Tibial nerve (tissue), 4 donors: ENCODE measurements at regions not wholly inside any gene's neighbourhood (a gene's known extent, or its start where the extent isn't known, plus 50 kb on each side); places are given as distances from the start of the nearest gene placed in this dataset.

Experiments
- CTCF ChIP-seq, 5 experiments: fragments of 200-600 bp in 3 of 5; fragments of 450-650 bp in 2 of 5; sonication (generic) in 3 of 5; IDR thresholded peaks; one replicate each; pipeline ENCODE4 v1.5.1; 2016 to 2019; ENCODE audit warnings: antibody characterized with exemption in 5 of 5, mild to moderate bottlenecking in 3 of 5, moderate library complexity in 2 of 5
- EP300 ChIP-seq, 2 donors: sonication (generic); formaldehyde crosslinking; IDR thresholded peaks; one replicate each; pipeline ENCODE4 v1.6.1; 2017; ENCODE audit warnings: antibody characterized with exemption in 2 of 2, mild to moderate bottlenecking in 1 of 2
- POLR2A ChIP-seq, 2 donors: fragments of 450-650 bp; IDR thresholded peaks; one replicate each; pipeline ENCODE4 v1.6.1; 2017; ENCODE audit warnings: antibody characterized with exemption in 2 of 2, mild to moderate bottlenecking in 2 of 2, moderate library complexity in 2 of 2

DNA sequence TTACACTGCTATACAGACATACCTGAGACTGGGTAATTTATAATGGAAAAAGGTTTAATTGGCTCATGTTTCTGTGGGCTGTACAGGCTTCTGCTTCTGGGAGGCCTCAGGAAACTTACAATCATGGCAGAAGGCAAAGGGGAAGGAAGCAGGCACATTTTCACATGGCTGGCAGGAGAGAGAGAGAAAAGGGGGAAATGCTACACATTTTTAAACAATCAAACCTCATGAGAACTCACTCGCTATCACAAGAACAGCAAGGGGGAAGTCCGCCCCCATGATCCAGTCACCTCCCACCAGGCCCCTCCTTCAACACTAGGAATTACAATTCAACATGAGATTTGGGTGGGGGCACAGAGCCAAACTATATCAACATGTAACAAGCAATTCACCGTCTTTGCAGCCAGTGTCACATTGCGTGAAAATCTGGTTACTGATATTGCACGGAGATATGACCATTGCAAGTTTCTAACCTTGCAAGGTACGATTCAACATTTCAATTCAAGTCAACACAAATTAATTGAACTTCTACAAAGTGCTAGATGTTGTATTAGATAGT lies 61.7 kb upstream of the RELL1 start:
- TF ChIP-seq CTCF (IDR thresholded peaks at IDR 0.05) (no peak), POLR2A (IDR thresholded peaks at IDR 0.05) (no peak), EP300 (IDR thresholded peaks at IDR 0.05) (no peak)
